IPS-18a (cell line): ENCODE measurements at regions not wholly inside any gene's neighbourhood (a gene's known extent, or its start where the extent isn't known, plus 50 kb on each side); places are given as distances from the start of the nearest gene placed in this dataset.
A peak's percentile ranks its signal among the peaks of the same experiment; 100 is the strongest.

Experiments used
- H3K27ac ChIP-seq: one replicate; pipeline ENCODE4 v1.5.1; 2013; ENCODE audit warnings: low read length
- H3K27me3 ChIP-seq: one replicate; pipeline ENCODE4 v1.6.1; 2013; ENCODE audit warnings: mild to moderate bottlenecking, low read length; ENCODE audit not compliant: control insufficient read depth, insufficient read depth
- H3K36me3 ChIP-seq: one replicate; pipeline ENCODE4 v1.6.1; 2013; ENCODE audit warnings: low read depth, low read length; ENCODE audit not compliant: control insufficient read depth
- H3K4me1 ChIP-seq: one replicate; pipeline ENCODE4 v1.6.1; 2013; ENCODE audit warnings: low read depth, low read length; ENCODE audit not compliant: control insufficient read depth
- H3K4me3 ChIP-seq: one replicate; pipeline ENCODE4 v1.5.1; 2013; ENCODE audit warnings: low read length
- H3K9ac ChIP-seq: one replicate; pipeline ENCODE4 v1.6.1; 2013; ENCODE audit warnings: mild to moderate bottlenecking, low read length, moderate library complexity
- H3K9me3 ChIP-seq: one replicate; pipeline ENCODE4 v1.6.1; 2013; ENCODE audit warnings: low read depth, low read length; ENCODE audit not compliant: control insufficient read depth

DNA sequence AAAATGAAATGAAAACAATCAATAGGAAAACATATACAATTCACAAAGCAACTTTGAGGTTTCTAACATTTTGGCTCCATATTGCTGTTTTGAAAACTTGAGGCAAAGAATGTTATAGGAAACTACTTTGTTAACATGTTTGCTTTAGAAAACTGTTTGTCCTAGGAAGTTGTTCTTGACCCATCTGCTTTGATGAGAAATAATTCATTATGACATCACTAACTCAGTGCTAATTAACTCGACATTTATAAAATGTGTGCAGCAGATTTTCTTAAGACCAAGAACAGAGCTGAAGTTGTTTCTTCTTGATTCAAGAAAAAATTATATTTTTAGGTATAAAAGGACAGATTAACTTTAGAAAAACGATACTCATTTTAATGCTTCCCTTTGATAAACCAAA is 94.7 kb downstream of the SOX9 start:
- peaks cover 36% of the 10 kb centered on the region for H3K27me3 ChIP-seq
- no peaks in the 10 kb centered on the region for H3K9me3 ChIP-seq
- H3K9ac ChIP-seq: no peak overlapping the region
- no peaks in the 10 kb centered on the region for H3K36me3 ChIP-seq
- no peak overlapping the region for H3K27ac ChIP-seq
- no peak overlapping the region for H3K4me3 ChIP-seq
- peaks cover 10% of the 10 kb centered on the region for H3K4me1 ChIP-seq

DNA sequence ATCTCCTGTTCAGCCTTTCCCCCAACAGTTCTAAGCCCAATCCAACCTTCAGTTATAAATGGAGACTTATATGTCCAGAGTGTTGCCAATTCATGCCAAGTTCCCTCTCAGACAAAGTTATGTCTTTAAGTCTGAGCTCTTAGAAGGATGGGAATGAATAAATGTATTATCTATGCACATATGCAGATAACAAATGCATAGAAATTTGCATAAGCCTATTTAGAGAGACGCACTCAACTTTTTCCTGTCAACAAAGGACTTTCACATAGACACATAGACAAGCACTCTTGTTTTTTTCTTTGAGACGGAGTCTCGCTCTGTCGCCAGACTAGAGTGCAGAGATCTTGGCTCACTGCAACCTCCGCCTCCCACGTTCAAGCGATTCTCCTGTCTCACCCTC is 95.1 kb downstream of the SOX9 start:
- no peak overlapping the region for H3K4me3 ChIP-seq
- H3K4me1 ChIP-seq: peaks cover 13% of the 10 kb centered on the region
- no peaks in the 10 kb centered on the region for H3K36me3 ChIP-seq
- no peaks in the 10 kb centered on the region for H3K9me3 ChIP-seq
- no peak overlapping the region for H3K9ac ChIP-seq
- H3K27me3 ChIP-seq: peaks cover 41% of the 10 kb centered on the region
- no peak overlapping the region for H3K27ac ChIP-seq

DNA sequence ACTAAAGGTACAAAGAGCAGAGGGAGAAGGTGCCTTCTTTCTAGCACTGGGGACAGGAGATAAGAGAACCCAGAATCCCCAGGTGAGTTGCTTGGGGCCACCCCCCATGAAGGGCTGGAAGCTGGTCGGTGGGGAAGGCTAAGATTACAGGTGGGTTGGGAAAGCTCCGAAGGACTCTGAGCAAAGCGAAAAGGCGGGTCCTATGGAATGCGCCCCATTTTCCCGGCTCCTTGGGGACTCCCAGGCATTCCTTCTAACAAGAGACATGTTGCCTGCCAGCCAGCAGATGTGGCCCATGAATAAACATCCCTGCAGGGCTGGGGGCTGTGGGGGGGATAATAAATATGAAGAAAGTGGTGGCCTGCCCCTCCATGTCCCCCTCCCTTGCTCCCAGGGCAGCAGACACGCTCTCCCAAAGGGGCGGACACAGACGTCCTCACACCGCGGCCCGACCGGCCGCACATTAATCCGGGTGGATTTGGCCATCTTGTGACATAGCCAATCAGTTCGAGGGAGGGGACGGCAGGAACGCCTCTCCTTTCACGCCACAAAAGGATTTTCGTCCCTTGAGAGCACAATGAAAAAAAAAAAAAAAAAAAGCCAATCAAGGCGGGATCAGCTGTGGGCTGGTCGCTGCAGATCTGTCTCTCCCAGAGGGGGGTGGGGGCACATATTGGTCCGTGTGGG is 98.5 kb downstream of the SOX9 start:
- Histone ChIP-seq H3K36me3 (no peaks in the 10 kb centered on the region), H3K9me3 (no peaks in the 10 kb centered on the region), H3K27me3 (peaks cover 57% of the 10 kb centered on the region), H3K4me1 (peaks cover 27% of the 10 kb centered on the region), H3K27ac (no peak overlapping the region), H3K9ac (no peak overlapping the region), H3K4me3 (peak overlapping the region; percentile 47)

DNA sequence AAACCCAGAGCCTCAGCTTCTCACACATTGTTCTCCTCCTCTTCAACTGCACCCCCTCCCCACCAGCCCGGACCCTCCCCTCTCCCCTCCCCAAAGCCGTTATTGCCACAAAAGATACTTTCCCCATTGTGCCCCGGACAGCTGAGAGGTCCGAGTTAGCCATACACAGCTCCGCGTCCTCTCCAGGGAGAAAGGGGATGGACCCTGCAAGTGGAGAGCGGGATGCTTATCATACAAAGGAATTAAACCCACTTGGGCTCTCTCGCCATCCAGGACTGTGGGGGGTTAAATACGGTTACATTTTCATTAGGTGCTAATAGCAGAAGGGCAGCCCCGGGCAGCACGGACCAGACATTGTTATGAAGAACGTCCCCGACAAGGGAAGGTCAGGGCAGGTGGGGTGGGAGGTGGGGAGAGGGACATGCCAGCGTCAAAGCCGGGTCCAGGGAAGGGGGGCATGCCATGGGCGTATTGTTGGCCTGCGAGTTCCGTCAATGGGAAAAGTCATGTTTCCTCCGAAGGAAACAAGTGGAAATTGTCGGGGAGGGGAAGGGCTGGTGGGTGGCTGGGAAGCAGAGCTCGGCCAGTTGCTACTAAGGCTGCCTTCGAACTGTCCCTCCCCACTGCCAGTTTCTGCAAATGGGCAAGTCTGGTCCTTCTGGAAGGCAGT is 99.1 kb downstream of the SOX9 start:
- H3K4me3 ChIP-seq: peak overlapping the region; percentile 47
- no peak overlapping the region for H3K9ac ChIP-seq
- peaks cover 27% of the 10 kb centered on the region for H3K4me1 ChIP-seq
- H3K36me3 ChIP-seq: no peaks in the 10 kb centered on the region
- peaks cover 59% of the 10 kb centered on the region for H3K27me3 ChIP-seq
- no peaks in the 10 kb centered on the region for H3K9me3 ChIP-seq
- no peak overlapping the region for H3K27ac ChIP-seq

DNA sequence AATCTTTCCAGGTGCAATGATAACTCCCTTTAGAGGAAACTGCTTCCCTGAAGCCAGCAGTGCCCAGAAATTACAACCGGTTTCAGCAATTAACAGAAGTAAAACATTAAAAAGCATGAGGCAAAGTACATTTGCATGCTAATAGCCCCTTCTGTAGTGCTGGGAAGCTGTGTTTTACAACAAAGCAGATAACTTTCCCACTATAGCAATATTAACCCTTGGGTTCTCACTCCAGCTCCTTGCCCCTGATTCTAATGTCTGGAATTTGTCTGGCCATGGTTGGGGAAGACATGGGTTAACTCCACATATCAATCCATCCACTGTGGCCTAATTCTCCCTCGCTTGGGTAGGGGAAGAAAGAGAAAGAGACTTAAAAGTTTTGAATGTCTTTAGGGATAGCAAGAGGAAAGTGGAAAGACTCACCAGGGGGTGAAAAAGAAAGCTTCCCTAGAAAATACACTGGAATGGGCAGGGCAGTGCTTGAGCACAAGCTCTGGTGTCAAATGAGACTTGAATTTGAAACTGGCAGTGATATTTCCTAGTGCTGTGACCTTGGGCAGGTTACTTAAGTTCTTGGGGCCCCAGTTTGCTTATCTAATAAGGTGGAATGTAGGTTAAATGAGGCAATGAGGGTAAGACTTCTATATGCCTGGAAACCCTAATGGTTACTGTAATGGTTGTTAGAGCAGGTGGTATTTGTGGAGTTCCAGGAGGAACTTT is 102.0 kb downstream of the SOX9 start:
- Histone ChIP-seq H3K9me3 (no peaks in the 10 kb centered on the region), H3K4me3 (peak overlapping the region; percentile 16), H3K27ac (no peak overlapping the region), H3K36me3 (no peaks in the 10 kb centered on the region), H3K4me1 (peaks cover 27% of the 10 kb centered on the region), H3K9ac (no peak overlapping the region), H3K27me3 (peaks cover 49% of the 10 kb centered on the region)

DNA sequence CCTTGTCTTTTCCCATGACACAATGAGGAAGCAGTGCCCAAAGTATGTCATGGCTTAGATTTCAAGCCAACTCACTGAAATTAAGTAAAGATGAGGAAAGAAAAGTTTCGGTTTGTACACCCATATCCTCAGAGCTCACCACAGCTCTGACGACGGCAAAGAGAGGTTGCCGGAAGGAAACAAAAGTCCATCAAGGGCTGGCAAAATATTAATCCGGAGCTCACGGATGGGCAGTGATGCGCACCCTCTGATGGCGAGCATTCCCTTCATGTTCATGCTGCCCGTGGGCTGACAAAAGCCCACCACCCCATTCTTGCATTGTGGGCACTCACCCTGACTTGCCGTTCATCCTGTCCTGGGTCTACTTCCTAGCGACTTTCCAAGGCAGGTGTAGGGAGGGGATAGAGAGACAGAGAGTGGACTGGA is 103.1 kb downstream of the SOX9 start:
- Histone ChIP-seq H3K9me3 (no peaks in the 10 kb centered on the region), H3K27ac (no peak overlapping the region), H3K9ac (no peak overlapping the region), H3K4me1 (peaks cover 24% of the 10 kb centered on the region), H3K4me3 (no peak overlapping the region), H3K27me3 (peaks cover 39% of the 10 kb centered on the region), H3K36me3 (no peaks in the 10 kb centered on the region)

DNA sequence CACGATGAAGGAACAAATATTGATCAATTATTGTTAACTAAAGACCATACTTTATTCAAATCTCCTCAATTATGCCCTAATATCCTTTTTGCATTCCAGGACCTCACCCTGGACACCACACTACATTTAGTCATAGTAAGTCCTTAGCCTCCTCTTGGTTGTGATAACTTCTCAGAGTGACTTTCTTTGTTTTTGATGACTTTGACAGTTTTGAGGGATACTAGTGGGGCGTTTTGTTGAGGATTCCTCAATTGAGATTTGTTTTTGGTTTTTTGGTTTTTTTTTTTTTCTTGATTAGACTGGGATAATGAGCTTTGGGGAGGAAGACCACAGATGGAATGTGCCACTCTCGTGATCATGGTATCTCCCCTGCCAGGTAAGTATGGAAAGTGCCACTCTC is 105.5 kb downstream of the SOX9 start:
- Histone ChIP-seq H3K4me3 (no peak overlapping the region), H3K9ac (no peak overlapping the region), H3K9me3 (no peaks in the 10 kb centered on the region), H3K27ac (no peak overlapping the region), H3K36me3 (no peaks in the 10 kb centered on the region), H3K27me3 (peaks cover 14% of the 10 kb centered on the region), H3K4me1 (peaks cover 14% of the 10 kb centered on the region)

DNA sequence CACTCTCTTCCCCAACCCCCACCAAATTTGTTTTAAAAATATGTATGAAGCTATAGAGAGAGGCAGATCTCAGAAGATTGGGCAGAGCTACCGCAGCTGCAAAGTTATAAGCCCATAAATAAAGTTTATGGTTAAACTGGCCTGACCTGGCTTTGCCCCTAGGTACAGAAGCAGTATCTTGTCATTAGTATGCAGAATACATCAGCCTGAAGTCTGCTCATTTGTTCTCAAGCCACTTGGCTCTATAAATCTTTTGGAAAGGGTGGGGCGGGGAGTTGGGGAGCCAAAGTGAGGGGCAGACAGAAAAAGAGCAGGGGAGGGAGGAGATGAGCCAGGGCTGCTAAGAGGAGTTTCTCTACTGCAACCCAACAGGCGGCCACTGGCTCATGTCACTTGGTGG is 113.2 kb downstream of the SOX9 start:
- H3K4me1 ChIP-seq: peaks cover 17% of the 10 kb centered on the region
- no peaks in the 10 kb centered on the region for H3K27me3 ChIP-seq
- H3K27ac ChIP-seq: no peak overlapping the region
- no peaks in the 10 kb centered on the region for H3K9me3 ChIP-seq
- H3K9ac ChIP-seq: no peak overlapping the region
- no peak overlapping the region for H3K4me3 ChIP-seq
- no peaks in the 10 kb centered on the region for H3K36me3 ChIP-seq

DNA sequence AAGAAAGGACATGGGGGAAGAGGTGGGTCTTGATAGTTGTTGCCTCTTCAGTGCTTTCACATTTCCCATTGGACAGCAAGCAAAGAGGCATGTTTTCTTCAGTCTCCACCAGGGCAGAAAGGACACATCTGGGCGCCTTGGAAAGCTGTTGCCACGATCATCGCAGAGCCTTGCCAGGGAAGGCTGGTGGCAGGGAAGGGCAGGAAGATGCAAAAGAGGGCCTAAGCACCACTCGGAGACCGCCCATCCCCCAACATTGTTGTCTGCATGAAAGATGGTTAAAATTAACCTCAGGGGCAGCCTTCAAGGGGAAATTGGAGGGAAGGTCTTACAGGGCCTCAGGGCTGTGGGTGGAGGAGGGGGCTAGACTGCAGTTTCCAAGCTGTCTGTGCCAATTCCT is 114.2 kb downstream of the SOX9 start:
- Histone ChIP-seq H3K27ac (no peak overlapping the region), H3K9ac (no peak overlapping the region), H3K4me3 (no peak overlapping the region), H3K4me1 (peaks cover 17% of the 10 kb centered on the region), H3K36me3 (no peaks in the 10 kb centered on the region), H3K9me3 (no peaks in the 10 kb centered on the region), H3K27me3 (no peaks in the 10 kb centered on the region)

DNA sequence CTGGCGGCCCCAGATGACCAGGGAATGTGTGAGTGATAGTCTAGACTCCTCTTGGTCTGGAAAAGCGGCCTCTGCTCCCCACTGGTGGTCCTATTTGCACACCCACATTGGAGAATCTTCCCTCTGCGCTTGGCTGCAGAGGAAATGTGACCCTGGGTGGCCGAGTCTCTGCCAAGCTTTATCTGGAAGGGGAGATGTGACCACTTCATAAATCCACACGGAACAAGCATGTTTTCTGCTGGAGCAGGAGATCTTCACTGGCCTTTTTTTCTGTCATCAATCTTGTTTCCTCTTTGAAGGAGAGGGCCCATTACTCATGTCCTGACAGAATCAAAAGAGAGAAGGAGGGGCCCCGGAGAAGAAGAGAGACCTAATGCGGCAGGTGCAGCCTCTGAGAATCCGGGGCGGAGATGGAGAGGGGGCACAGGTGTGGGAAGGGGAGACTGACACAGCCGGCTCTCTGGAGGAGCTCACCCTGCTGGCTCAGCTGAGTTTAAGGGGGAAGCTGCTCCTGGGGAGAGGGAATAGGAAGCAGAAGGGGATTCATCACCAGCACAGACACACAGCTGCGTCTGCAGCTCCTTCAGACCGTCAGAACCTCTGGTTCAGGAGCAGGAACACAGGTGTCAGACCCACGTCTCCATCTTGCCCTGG is 116.3 kb downstream of the SOX9 start:
- Histone ChIP-seq H3K4me3 (no peak overlapping the region), H3K9me3 (no peaks in the 10 kb centered on the region), H3K4me1 (peaks cover 17% of the 10 kb centered on the region), H3K27ac (no peak overlapping the region), H3K36me3 (no peaks in the 10 kb centered on the region), H3K27me3 (no peaks in the 10 kb centered on the region), H3K9ac (no peak overlapping the region)

DNA sequence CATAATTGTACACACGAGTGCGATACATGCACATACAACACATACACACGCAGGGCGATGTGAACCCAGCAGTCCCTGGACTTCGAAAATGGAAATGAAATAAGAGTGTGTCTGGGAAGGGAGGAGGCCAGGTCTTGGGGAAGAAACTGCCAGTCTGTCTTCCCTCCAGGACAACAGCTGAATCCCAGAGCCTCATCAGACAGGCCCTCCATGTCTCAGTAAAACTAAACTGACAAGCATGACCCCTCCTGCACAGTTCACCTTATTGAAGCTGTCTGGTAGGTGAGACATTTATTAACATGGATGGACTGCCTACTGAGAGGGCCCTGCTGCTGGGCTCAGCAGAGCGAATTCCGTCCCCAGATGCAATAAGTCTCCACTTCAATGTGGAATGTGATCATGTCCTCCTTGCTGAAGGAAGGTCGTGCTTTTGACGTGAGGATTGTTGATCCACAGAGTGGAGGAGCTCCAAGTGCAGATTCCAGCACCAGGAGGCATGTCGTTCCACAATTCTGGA is 117.4 kb downstream of the SOX9 start:
- Histone ChIP-seq H3K4me3 (no peak overlapping the region), H3K9ac (no peak overlapping the region), H3K27ac (no peak overlapping the region), H3K4me1 (peaks cover 17% of the 10 kb centered on the region), H3K27me3 (no peaks in the 10 kb centered on the region), H3K9me3 (no peaks in the 10 kb centered on the region), H3K36me3 (no peaks in the 10 kb centered on the region)
